Loucy (cell line): ENCODE measurements at regions not wholly inside any gene's neighbourhood (a gene's known extent, or its start where the extent isn't known, plus 50 kb on each side); places are given as distances from the start of the nearest gene placed in this dataset.

Experiments
- EZH2phosphoT487 ChIP-seq: fragments of 200-600 bp; IDR thresholded peaks from 2 replicates; pipeline ENCODE4 v1.6.1; 2018; ENCODE audit warnings: antibody characterized with exemption, mild to moderate bottlenecking, moderate library complexity, borderline replicate concordance
- TF ChIP-seq, protein P1 (sequence below): fragments of 200-600 bp; sonication (generic); conservative IDR thresholded peaks from 2 replicates; pipeline ENCODE4 v1.5.1; 2014; ENCODE audit warnings: mild to moderate bottlenecking, antibody characterized with exemption, low read length

DNA sequence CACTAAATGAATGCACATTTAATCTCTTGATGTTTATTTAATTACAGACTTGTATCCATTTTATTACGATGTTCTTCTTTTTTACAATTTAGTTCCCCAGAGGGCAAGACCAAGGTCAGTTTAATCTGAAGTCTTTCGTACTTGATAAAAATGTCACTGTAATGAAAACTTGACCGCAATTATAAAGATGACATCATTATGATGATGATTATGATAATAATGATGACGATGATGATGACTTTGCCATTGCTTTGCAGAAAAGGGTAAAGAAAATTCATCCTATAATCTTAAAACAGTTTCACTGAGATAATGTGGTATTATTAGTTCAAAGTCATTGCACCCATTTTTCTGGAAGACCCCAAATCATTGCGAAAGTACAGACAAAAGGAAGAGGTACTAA is 290.1 kb downstream of the NEBL start:
- TF ChIP-seq, protein P1, sequence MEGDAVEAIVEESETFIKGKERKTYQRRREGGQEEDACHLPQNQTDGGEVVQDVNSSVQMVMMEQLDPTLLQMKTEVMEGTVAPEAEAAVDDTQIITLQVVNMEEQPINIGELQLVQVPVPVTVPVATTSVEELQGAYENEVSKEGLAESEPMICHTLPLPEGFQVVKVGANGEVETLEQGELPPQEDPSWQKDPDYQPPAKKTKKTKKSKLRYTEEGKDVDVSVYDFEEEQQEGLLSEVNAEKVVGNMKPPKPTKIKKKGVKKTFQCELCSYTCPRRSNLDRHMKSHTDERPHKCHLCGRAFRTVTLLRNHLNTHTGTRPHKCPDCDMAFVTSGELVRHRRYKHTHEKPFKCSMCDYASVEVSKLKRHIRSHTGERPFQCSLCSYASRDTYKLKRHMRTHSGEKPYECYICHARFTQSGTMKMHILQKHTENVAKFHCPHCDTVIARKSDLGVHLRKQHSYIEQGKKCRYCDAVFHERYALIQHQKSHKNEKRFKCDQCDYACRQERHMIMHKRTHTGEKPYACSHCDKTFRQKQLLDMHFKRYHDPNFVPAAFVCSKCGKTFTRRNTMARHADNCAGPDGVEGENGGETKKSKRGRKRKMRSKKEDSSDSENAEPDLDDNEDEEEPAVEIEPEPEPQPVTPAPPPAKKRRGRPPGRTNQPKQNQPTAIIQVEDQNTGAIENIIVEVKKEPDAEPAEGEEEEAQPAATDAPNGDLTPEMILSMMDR = no peak
- TF ChIP-seq EZH2phosphoT487 = no peak
